Muscle of leg (tissue), 3 donors: ENCODE measurements at regions not wholly inside any gene's neighbourhood (a gene's known extent, or its start where the extent isn't known, plus 50 kb on each side); places are given as distances from the start of the nearest gene placed in this dataset.

Source experiments
- DNase-seq: peaks from one replicate; pipeline ENCODE4 v3.0.0; 2013
- H3K27ac ChIP-seq: one replicate; pipeline ENCODE4 v1.5.1; 2013; ENCODE audit warnings: mild to moderate bottlenecking, low read length, control low read depth
- H3K27me3 ChIP-seq: one replicate; pipeline ENCODE4 v1.6.1; 2013; ENCODE audit warnings: low read length; ENCODE audit not compliant: control insufficient read depth, insufficient read depth
- H3K36me3 ChIP-seq: one replicate; pipeline ENCODE4 v1.6.1; 2013; ENCODE audit warnings: low read length; ENCODE audit not compliant: control insufficient read depth, insufficient read depth
- H3K4me1 ChIP-seq: one replicate; pipeline ENCODE4 v1.6.1; 2013; ENCODE audit warnings: low read length; ENCODE audit not compliant: control insufficient read depth, insufficient read depth
- H3K4me3 ChIP-seq: one replicate; pipeline ENCODE4 v1.5.1; 2013; ENCODE audit warnings: low read length, control low read depth
- H3K9me3 ChIP-seq: replicated peaks from 2 replicates; pipeline ENCODE4 v1.6.1; 2013; ENCODE audit warnings: low read depth, low read length; ENCODE audit not compliant: control insufficient read depth
- WGBS: methylation state at CpG from one replicate; pipeline ENCODE4 v1.1.5; 2013; ENCODE audit warnings: missing lambda C conversion rate; ENCODE audit not compliant: insufficient coverage; 5-methylcytosine and 5-hydroxymethylcytosine counted together

- Histone ChIP-seq H3K9me3 (no peaks in the 10 kb centered on the region), H3K4me3 (no peak overlapping the region), H3K27ac (no peak overlapping the region), H3K27me3 (peaks cover 3% of the 10 kb centered on the region), H3K4me1 (peaks cover 9% of the 10 kb centered on the region), H3K36me3 (no peaks in the 10 kb centered on the region)
- no peak for DNase-seq
- WGBS, result 90% methylated on average over 46 of the region's 50 CpGs
Observed at GRCh38 chr10:132124201-132124920, 58.6 kb downstream of the JAKMIP3 start.

- no peaks in the 10 kb centered on the region for H3K9me3 ChIP-seq
- H3K4me3 ChIP-seq, result no peak overlapping the region
- peaks cover 28% of the 10 kb centered on the region for H3K4me1 ChIP-seq
- WGBS, result 46% methylated on average over 11 of the region's 11 CpGs
- no peaks in the 10 kb centered on the region for H3K36me3 ChIP-seq
- DNase-seq, result no peak
- H3K27me3 ChIP-seq, result peaks cover 11% of the 10 kb centered on the region
- no peak overlapping the region for H3K27ac ChIP-seq
Observed at GRCh38 chr10:132129431-132129830, 57.3 kb upstream of the DPYSL4 start.

GRCh38 chr10:132130286-132131265 lies 56.2 kb upstream of the DPYSL4 start:
- Histone ChIP-seq H3K9me3 (no peaks in the 10 kb centered on the region), H3K27me3 (peaks cover 9% of the 10 kb centered on the region), H3K36me3 (no peaks in the 10 kb centered on the region), H3K4me1 (peaks cover 32% of the 10 kb centered on the region), H3K27ac (no peak overlapping the region), H3K4me3 (no peak overlapping the region)
- no peak for DNase-seq
- 81% methylated on average over 16 of the region's 24 CpGs for WGBS

- Histone ChIP-seq H3K9me3 (no peaks in the 10 kb centered on the region), H3K4me1 (peaks cover 44% of the 10 kb centered on the region), H3K4me3 (no peak overlapping the region), H3K27me3 (peaks cover 9% of the 10 kb centered on the region), H3K27ac (peak overlapping the region; percentile 43), H3K36me3 (no peaks in the 10 kb centered on the region)
- WGBS, result 68% methylated on average over 13 of the region's 22 CpGs
- DNase-seq, result no peak
Observed at GRCh38 chr10:132131581-132132420, 54.9 kb upstream of the DPYSL4 start.

GRCh38 chr10:132132421-132132841 lies 54.3 kb upstream of the DPYSL4 start:
- Histone ChIP-seq H3K36me3 (no peaks in the 10 kb centered on the region), H3K27ac (peak overlapping the region; percentile 47), H3K27me3 (peaks cover 9% of the 10 kb centered on the region), H3K4me1 (peaks cover 48% of the 10 kb centered on the region), H3K4me3 (no peak overlapping the region), H3K9me3 (no peaks in the 10 kb centered on the region)
- peak; percentile 50 for DNase-seq
- 61% methylated on average over 6 of the region's 16 CpGs for WGBS

- Histone ChIP-seq H3K27ac (peak overlapping the region; percentile 47), H3K27me3 (peaks cover 9% of the 10 kb centered on the region), H3K9me3 (no peaks in the 10 kb centered on the region), H3K36me3 (no peaks in the 10 kb centered on the region), H3K4me3 (no peak overlapping the region), H3K4me1 (peaks cover 48% of the 10 kb centered on the region)
- 46% methylated on average over 17 of the region's 18 CpGs for WGBS
- DNase-seq, result no peak
Observed at GRCh38 chr10:132133005-132133404, 53.7 kb upstream of the DPYSL4 start.

GRCh38 chr10:132133449-132134240 lies 53.1 kb upstream of the DPYSL4 start:
- WGBS, result 75% methylated on average over 29 of the region's 32 CpGs

GRCh38 chr10:132134241-132135052 lies 52.3 kb upstream of the DPYSL4 start:
- no peak for DNase-seq
- 77% methylated on average over 30 of the region's 38 CpGs for WGBS
- peaks cover 8% of the 10 kb centered on the region for H3K27me3 ChIP-seq

More at GRCh38 chr10:132133449-132134240, 53.1 kb upstream of the DPYSL4 start:
- H3K36me3 ChIP-seq, result no peaks in the 10 kb centered on the region
- H3K27me3 ChIP-seq, result peaks cover 9% of the 10 kb centered on the region
- H3K9me3 ChIP-seq, result no peaks in the 10 kb centered on the region
- peaks cover 48% of the 10 kb centered on the region for H3K4me1 ChIP-seq
- no peak overlapping the region for H3K4me3 ChIP-seq
- H3K27ac ChIP-seq, result no peak overlapping the region
- DNase-seq, result no peak

More at GRCh38 chr10:132134241-132135052, 52.3 kb upstream of the DPYSL4 start:
- Histone ChIP-seq H3K4me1 (peaks cover 48% of the 10 kb centered on the region), H3K36me3 (no peaks in the 10 kb centered on the region), H3K4me3 (no peak overlapping the region), H3K9me3 (no peaks in the 10 kb centered on the region), H3K27ac (no peak overlapping the region)
